ENCODE measurements at regions not wholly inside any gene's neighbourhood (a gene's known extent, or its start where the extent isn't known, plus 50 kb on each side); places are given as distances from the start of the nearest gene placed in this dataset.

DNA sequence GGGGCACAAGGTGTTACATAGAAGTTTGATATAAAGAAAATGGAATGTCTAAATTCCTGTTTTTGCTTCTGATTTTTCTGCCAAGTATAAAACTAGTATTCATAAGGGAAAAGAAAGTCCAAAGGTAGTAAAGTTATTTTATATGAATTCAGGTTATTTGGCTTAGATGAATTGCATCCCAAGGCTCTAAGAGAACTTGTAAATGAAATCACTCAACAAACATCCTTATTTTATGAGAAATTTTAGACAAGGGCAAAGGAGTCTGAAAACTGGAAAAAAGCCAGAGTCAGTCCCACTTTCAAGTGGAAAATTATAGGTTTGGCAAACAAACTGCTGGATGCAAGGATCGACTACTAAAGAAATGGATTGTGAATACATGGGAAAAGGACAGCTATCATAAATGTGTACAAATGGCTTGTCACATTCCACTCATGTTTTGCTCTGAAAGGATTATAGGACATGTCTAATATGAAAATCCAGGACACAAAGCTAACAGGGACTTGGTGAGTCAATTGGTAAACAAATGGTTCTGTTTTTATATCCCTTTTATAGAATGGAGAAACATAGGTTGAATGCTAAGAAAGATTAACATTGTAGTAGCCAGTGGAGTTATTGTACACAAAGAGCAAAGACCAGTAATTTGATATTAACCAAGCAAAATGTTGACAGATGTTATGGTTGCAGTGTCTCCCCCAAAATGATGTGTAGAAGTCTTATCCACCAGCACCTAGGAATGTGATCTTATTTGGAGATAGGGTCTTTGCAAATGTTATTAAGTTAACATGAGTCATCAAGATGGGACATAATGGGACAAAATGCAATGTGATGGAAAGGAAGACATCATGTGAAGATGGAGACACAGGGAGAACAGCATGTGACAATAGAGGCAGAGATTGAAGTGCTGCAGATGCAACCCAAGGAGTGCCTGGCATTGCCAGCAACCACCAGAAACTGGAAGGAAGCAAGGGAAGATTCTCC is 495.7 kb downstream of the TLE1 start:
- no peak for TF ChIP-seq CTCF (optimal IDR thresholded peaks at IDR 0.05 in 1 of 3, IDR thresholded peaks at IDR 0.05 in 1 of 3, conservative IDR thresholded peaks at IDR 0.05 in 1 of 3; ENCODE audit: extremely low read depth in 1 of 3, insufficient read depth in 2 of 3, low read length in 3 of 3)
- no peak for TF ChIP-seq EZH2 (IDR thresholded peaks at IDR 0.05; ENCODE audit: low read length)
